NB4 (cell line): ENCODE measurements at regions not wholly inside any gene's neighbourhood (a gene's known extent, or its start where the extent isn't known, plus 50 kb on each side); places are given as distances from the start of the nearest gene placed in this dataset.

Source experiments
- POLR2A ChIP-seq: IDR thresholded peaks from 2 replicates; pipeline ENCODE4 v1.6.1; 2011; ENCODE audit warnings: mild to moderate bottlenecking; ENCODE audit not compliant: insufficient read length; ENCODE audit errors: extremely low read depth
- TF ChIP-seq, protein P1 (sequence below): IDR thresholded peaks from one replicate; pipeline ENCODE4 v1.5.1; 2012; ENCODE audit warnings: low read depth, low read length
- TF ChIP-seq, protein P2 (sequence below): IDR thresholded peaks from 2 replicates; pipeline ENCODE4 v1.6.1; 2011; ENCODE audit warnings: low read depth, low read length

DNA sequence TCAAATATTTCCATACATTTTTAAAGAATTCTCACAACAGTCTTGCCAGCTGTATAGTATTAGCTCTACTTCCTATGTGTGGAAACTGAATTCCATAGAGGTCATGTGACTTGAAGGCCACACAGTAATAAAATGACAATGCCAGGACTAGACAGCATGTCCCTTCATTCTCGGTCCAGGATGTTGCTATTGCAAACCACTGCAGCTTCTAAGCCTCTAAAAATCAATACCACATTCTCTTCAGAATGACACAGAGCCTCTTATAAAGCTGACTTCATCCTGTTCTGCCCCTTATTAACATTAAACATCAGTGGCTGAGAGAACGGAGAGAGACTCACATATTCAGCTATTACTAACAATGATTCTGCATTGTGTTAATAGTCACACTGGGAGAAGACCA is 240.3 kb upstream of the PEX5L start:
- TF ChIP-seq, protein P1, sequence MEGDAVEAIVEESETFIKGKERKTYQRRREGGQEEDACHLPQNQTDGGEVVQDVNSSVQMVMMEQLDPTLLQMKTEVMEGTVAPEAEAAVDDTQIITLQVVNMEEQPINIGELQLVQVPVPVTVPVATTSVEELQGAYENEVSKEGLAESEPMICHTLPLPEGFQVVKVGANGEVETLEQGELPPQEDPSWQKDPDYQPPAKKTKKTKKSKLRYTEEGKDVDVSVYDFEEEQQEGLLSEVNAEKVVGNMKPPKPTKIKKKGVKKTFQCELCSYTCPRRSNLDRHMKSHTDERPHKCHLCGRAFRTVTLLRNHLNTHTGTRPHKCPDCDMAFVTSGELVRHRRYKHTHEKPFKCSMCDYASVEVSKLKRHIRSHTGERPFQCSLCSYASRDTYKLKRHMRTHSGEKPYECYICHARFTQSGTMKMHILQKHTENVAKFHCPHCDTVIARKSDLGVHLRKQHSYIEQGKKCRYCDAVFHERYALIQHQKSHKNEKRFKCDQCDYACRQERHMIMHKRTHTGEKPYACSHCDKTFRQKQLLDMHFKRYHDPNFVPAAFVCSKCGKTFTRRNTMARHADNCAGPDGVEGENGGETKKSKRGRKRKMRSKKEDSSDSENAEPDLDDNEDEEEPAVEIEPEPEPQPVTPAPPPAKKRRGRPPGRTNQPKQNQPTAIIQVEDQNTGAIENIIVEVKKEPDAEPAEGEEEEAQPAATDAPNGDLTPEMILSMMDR, result no peak
- TF ChIP-seq POLR2A, result no peak
- TF ChIP-seq, protein P2, sequence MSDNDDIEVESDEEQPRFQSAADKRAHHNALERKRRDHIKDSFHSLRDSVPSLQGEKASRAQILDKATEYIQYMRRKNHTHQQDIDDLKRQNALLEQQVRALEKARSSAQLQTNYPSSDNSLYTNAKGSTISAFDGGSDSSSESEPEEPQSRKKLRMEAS, result no peak
